ENCODE measurements at regions not wholly inside any gene's neighbourhood (a gene's known extent, or its start where the extent isn't known, plus 50 kb on each side); places are given as distances from the start of the nearest gene placed in this dataset.

DNA sequence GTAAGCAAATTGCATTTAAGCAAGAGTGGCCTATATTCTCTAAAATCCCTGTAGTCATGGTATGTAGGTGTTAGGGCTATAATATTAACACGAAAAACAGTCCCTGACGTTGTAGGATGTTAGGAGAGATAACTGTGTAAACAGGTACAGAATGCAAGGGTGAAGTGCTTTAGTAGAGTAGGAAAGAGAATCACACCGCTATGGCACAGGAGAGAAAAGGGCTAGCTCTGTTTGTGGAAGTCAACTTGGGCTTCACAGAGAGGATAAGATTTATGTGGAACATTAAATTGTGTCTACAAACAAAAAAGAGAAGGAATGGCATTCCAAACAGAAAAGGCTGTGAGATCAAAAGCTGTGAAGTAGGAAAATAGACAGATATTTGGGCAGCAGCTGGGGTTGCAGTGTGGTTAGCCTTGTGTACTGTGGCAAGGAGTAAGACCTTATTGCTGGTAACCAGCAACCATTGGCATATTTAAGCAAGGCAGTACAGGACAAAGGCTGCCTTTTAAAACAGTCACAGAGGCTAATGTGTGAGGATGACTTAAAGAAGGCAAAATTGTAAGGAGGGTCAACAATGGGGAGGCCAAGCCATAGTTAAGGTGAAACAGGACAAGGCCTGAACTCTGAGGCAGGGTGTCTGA lies 337.5 kb upstream of the ADAMTSL1 start:
- DNase-seq (ENCODE audit: low spot score) (no peak), ATAC-seq (no peak)

DNA sequence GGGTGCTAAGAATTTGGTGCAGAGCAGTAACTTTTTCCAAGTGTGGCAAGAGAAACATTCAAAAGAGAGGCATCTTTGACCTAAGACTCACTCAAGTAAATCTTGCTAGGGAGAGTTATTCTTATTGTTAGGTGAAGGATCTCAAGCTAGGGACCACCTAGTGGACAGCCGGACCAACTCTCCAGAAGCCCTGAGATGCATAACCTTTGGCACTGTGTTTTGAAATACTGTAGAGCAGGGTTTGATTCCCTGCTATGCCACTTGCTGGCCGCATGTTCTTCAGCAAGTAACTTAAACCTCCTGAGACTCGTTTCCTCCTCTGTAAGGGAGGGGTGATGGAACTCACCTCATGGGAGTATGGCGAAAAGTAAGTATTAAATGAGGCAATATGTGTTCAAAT lies 336.1 kb upstream of the ADAMTSL1 start:
- DNase-seq (ENCODE audit: low spot score) (no peak), ATAC-seq (no peak)

DNA sequence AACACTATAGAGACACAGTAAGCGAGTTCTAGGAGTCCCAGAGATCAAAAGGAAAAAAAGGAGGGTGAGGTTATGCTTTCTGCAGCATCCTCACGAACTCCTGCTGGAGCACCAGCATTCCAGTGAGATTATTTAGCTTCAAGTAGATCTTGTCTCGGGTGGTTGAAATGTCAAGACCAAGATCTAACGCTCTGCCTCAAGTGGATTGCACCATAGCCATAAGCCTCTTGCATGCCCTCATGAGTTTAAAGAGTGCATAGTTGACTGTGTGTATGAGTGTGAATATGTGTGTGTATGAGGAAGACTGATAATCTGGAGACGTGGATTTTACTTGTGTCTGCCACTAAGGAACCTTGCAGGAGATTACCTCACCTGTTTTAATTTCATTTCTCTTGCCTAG lies 335.3 kb upstream of the ADAMTSL1 start:
- ATAC-seq (no peak), DNase-seq (ENCODE audit: low spot score) (no peak)

- DNase-seq (ENCODE audit: low spot score) (no peak), ATAC-seq (no peak)
Observed at GRCh38 chr9:18141681-18142080, 332.3 kb upstream of the ADAMTSL1 start.

DNA sequence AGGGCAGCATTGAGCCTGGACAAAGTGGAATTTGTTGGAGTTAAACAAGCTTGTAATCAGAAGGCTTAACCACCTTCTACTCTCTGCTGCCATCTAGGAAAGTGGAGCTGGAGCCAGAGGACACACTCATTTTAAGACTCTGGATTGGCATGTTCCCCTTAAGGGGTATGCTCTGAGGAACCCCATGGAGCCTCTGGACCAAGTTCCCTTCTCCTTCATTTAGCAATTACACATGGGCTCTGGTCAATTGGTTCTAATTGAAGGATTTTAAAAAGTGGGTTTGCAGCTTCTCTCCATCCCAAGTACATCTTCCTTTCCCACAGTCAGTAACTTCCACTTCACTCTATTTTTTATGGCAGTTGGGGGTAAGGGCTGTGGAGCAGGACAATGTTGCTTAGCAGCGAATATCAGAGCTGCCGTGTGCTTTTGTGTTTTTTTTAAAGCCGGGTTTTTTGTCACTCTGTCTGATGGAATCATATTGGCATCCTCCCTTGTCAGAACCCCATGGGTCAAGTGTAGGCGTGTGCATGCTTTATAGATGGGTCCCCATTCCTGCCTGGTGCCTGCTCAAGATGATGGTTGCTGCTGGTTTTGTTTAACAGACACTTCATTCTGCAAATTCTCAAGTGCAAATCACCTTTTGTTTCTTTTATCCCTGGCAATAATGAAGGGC lies 330.7 kb upstream of the ADAMTSL1 start:
- ATAC-seq (peak; percentile 69), DNase-seq (ENCODE audit: low spot score) (no peak)

DNA sequence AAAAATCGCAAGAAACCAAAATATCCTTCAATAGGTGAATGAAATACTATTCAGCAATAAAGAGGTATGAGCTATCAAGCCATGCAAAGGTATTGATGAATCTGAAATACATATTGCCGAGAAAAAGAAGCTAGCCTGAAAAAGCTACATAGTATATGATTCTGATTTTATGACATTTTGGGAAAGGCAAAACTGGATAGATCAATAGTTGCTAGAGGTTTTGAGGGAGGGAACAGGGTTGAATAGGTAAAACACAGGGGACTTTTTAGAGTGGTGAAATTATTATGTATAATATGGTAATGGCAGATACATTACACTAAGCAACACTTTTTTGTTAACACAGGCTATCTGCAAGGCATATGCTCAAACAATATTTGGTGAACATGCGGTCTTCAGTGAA lies 327.6 kb upstream of the ADAMTSL1 start:
- ATAC-seq (no peak), DNase-seq (ENCODE audit: low spot score) (no peak)

DNA sequence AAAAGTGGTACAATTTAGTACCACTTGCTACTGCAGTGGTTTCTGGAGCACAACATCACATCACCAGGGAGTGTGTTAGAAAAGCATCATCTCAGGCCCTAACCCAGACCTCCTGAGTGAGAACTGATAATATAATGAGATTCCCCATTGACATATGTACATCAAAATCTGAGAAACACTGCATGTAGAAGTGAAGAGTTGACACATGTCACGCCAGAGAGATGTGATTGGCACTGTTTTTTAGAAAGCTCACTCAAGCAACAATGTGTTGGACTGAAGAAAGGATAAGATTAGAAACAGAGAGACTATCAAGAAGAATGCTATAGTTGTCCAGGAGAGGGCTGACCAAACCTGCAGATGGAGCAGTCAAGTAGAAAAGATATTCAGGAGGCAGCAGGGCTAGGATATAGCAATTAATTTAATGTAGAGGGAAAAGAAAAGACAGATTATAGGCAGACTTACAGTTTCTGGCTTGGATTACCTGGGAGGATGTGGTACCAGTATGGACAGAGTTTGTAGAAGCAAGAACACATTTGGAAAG lies 324.4 kb upstream of the ADAMTSL1 start:
- peak; percentile 57 for ATAC-seq
- no peak for DNase-seq (ENCODE audit: low spot score)

DNA sequence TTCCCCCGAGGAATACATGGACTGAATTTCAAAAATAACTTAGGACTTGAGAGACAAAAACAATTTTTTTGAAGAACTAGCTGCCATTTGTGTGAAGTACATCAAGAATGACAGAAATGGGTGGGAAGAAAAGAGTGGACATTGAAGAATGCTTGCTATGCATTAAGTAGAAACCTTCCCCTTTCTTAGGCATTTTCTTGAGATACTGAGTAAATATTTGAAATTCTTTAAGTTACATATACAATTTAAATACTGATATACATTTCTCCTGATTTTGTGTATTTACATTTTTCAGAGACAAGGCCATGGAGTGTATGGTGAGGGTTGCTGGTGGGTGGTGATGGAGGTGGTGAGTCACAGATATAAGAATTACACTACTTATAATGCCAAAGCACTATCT lies 319.3 kb upstream of the ADAMTSL1 start:
- ATAC-seq = no peak
- DNase-seq (ENCODE audit: low spot score) = no peak

GRCh38 chr9:18159254-18159653 lies 314.7 kb upstream of the ADAMTSL1 start:
- no peak for ATAC-seq
- no peak for DNase-seq (ENCODE audit: low spot score)

GRCh38 chr9:18163146-18163545 lies 310.8 kb upstream of the ADAMTSL1 start:
- DNase-seq (ENCODE audit: low spot score) = no peak

DNA sequence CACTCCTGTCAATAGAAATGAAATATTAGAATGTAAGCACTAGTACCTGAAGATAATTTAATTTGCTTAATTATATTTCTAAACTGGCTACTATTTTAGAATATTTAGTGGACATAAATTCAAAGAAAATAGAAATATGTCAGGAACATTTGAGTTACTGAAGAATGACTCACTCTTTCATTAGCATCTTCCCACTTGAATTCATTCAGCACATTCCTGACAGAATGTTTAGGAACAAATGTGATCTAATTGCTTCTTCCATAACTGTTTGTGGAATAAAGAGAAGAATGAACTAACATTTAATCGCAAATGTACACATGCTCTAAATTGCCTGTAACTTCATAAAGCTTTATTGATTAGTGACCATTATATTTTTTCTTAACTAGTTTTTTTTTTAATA lies 306.2 kb upstream of the ADAMTSL1 start:
- ATAC-seq = no peak
- DNase-seq (ENCODE audit: low spot score) = no peak

More at GRCh38 chr9:18163146-18163545, 310.8 kb upstream of the ADAMTSL1 start:
- ATAC-seq = no peak

- ATAC-seq (no peak), DNase-seq (ENCODE audit: low spot score) (no peak)
Observed at GRCh38 chr9:18173923-18174322, 300.0 kb upstream of the ADAMTSL1 start.

- no peak for DNase-seq (ENCODE audit: low spot score)
- ATAC-seq = no peak
Observed at GRCh38 chr9:18182636-18183035, 291.3 kb upstream of the ADAMTSL1 start.

- no peak for ATAC-seq
- no peak for DNase-seq (ENCODE audit: low spot score)
Observed at GRCh38 chr9:18183974-18184373, 290.0 kb upstream of the ADAMTSL1 start.

GRCh38 chr9:18184401-18184800 lies 289.6 kb upstream of the ADAMTSL1 start:
- no peak for DNase-seq (ENCODE audit: low spot score)
- no peak for ATAC-seq

DNA sequence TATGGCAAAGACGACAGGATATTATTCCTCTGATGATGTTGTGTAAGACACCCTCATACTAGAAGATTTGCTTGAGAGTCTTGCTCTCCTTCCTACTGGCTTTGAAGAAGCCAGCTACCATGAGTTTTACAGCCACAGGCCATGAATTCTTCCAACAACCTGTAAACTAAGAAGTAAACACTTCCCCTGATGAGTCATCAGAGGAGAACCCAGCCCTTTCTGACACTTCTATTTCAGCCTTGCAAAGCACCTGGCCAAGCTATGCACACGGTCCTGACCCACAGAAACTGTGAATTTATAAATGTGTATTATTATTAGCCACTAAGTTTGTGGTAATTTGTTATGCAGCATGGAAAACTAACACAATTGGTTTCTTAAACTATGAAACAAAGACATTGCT lies 288.8 kb upstream of the ADAMTSL1 start:
- no peak for ATAC-seq
- DNase-seq (ENCODE audit: low spot score) = no peak

DNA sequence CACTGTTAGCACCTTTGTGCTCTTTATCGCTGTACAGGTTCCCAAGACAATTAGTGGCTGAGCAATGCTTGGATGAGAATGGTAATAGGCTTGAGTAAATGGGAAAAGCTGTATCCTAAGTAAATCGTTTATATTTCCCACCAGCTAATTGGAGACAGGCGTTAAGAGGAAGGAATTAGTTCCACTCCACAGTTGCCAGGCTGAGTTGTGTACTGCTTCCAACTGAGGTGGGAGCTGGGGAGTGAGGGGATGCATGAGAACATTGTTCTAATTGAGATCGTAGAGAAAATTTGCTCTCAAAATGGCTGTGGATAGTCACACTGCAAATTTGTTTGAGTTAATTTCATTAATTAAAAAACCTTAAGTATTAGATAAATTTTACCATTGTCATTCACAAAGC lies 285.0 kb upstream of the ADAMTSL1 start:
- no peak for DNase-seq (ENCODE audit: low spot score)
- ATAC-seq = no peak

- ATAC-seq = peak; percentile 88
- no peak for DNase-seq (ENCODE audit: low spot score)
Observed at GRCh38 chr9:18189871-18190670, 283.9 kb upstream of the ADAMTSL1 start.

DNA sequence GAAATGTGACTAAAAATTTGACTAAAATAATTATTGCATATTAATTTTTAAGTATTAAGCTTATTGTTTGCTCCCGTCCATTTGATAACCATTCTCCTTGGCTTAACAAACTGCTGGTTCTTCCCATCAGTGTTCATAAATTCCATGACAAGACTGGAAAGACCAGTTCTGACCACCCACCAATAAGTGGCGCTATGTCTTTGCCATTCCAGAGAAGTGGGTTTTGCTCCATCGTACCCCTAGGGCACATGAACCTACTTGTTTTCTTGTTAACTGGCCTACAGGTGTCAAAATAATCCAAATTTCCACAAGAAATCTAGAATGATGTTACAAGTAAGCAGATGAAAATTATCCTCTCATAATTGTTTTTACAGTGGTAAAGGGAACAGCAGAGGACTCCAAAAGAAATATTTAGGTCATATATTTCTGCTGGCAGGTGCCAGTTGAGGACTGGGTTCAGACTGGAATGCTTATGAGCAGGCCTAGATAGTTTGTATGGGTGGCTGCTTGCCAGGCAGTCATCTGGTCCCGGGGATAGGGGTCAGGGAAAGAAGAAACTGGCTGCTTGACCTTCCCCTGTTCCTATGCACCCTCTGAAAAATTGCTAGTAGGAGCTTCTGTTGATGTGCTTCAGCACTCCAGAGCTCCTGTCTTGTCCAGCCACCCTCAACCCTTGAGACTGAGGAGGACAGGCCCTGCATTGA lies 283.1 kb upstream of the ADAMTSL1 start:
- ATAC-seq (peak; percentile 41), DNase-seq (ENCODE audit: low spot score) (peak; percentile 45)

DNA sequence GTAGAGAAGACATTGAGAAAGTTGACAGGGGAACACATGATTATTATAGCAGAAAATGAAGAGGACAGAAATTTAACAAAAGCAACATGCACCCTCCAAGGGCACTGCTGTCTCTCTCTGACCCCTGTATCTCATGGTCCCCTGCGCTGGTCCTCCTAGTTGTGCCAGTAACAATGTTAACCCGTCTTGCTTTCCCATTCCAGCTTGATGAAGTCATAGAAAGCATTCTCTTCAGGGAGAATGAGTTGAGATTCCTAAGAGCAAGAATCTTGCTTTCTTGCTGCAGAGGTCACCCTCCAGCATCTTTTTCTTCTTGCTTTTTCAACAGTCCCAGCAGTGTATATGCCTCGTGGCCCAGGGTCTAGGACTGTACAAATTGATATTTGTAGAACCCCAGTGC lies 279.6 kb upstream of the ADAMTSL1 start:
- no peak for ATAC-seq
- no peak for DNase-seq (ENCODE audit: low spot score)

DNA sequence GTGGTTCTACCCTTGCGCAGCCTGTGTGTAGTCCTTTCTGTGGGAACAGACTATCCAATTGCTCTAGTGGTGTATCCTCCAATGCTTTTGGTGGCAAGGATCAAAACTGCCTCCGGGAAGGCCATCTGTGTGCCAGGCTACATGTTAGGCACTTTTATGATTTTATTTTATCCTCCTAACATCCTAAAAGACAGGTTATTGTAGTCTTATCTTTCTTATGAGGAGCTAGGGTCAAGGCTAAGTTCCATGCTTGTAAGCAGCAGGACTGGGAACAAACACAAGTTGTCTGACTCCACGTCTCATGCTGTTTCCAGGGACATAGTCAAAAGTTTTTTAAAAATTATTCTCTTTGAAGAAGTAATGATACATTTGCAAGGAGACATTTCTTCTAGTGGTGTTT lies 278.7 kb upstream of the ADAMTSL1 start:
- DNase-seq (ENCODE audit: low spot score) = no peak
- ATAC-seq = no peak

All from left lobe of liver (tissue), 2 donors.